ENCODE measurements at regions not wholly inside any gene's neighbourhood (a gene's known extent, or its start where the extent isn't known, plus 50 kb on each side); places are given as distances from the start of the nearest gene placed in this dataset.
"Not testable (repeated sequence)": the region's sequence is repeated elsewhere in the genome, so short reads cannot be mapped to it uniquely, and the experiment has no call there.

- ChIA-PET CTCF (no interaction called here), POLR2A (no interaction called here)
- Histone ChIP-seq H3K27me3 (replicated peaks in 1 of 2; ENCODE audit: control insufficient read depth in 2 of 2, extremely low read depth in 1 of 2, insufficient read depth in 2 of 2, low read length in 1 of 2) (peaks cover 0 to 14% of the 10 kb centered on the region in 2 experiments), H3K36me3 (ENCODE audit: control insufficient read depth in 2 of 2, extremely low read depth in 1 of 2, insufficient read depth in 1 of 2, low read length in 1 of 2) (no peaks in the 10 kb centered on the region), H3K9me3 (no peaks in the 10 kb centered on the region), H3K4me1 (ENCODE audit: control insufficient read depth in 1 of 2, extremely low read depth in 1 of 2, insufficient read depth in 2 of 2, low read length in 2 of 2) (no peaks in the 10 kb centered on the region), H3K27ac (ENCODE audit: low read length) (no peak overlapping the region), H3K4me3 (ENCODE audit: control insufficient read depth in 1 of 2, extremely low read depth in 1 of 2, low read length in 1 of 2) (no peak overlapping the region)
- WGBS (ENCODE audit: insufficient coverage), result 100% methylated on average over 2 of the region's 3 CpGs
- Mint-ChIP-seq H3K27ac (no peak overlapping the region), H3K36me3 (no peaks in the 10 kb centered on the region), H3K27me3 (peaks cover 21 to 29% of the 10 kb centered on the region in 2 donors), H3K9me3 (peaks cover 11% of the 10 kb centered on the region in 3 donors), H3K4me3 (no peak overlapping the region), H3K4me1 (no peaks in the 10 kb centered on the region)
- ATAC-seq (replicated peaks in 1 of 4) (no peak), DNase-seq (no peak)
Measured at GRCh38 chr9:88872192-88872946, 118.9 kb upstream of the S1PR3 start.

- Mint-ChIP-seq H3K9me3 (peaks cover 9 to 10% (median 9%) of the 10 kb centered on the region in 3 donors), H3K36me3 (no peaks in the 10 kb centered on the region), H3K4me3 (no peak overlapping the region), H3K4me1 (no peaks in the 10 kb centered on the region), H3K27ac (no peak overlapping the region), H3K27me3 (peaks cover 21 to 34% of the 10 kb centered on the region in 2 donors)
- H3K9me3 ChIP-seq, result no peaks in the 10 kb centered on the region
- H3K4me1 ChIP-seq (ENCODE audit: control insufficient read depth in 1 of 2, extremely low read depth in 1 of 2, insufficient read depth in 2 of 2, low read length in 2 of 2), result no peaks in the 10 kb centered on the region
- peaks cover 0 to 18% of the 10 kb centered on the region in 2 experiments for H3K27me3 ChIP-seq (replicated peaks in 1 of 2; ENCODE audit: control insufficient read depth in 2 of 2, extremely low read depth in 1 of 2, insufficient read depth in 2 of 2, low read length in 1 of 2)
- ATAC-seq (replicated peaks in 1 of 4) (no peak), DNase-seq (no peak)
- no peak overlapping the region for H3K4me3 ChIP-seq (ENCODE audit: control insufficient read depth in 1 of 2, extremely low read depth in 1 of 2, low read length in 1 of 2)
- no peaks in the 10 kb centered on the region for H3K36me3 ChIP-seq (ENCODE audit: control insufficient read depth in 2 of 2, extremely low read depth in 1 of 2, insufficient read depth in 1 of 2, low read length in 1 of 2)
- WGBS (ENCODE audit: insufficient coverage), result 74% methylated on average over 8 of the region's 10 CpGs
- H3K27ac ChIP-seq (ENCODE audit: low read length), result no peak overlapping the region
- POLR2A ChIA-PET, result no interaction called here
- CTCF ChIA-PET, result no interaction called here
Measured at GRCh38 chr9:88873635-88874034, 117.6 kb upstream of the S1PR3 start.

- no peaks in the 10 kb centered on the region for H3K36me3 Mint-ChIP-seq
- Histone ChIP-seq H3K27ac (ENCODE audit: low read length) (no peak overlapping the region), H3K4me1 (ENCODE audit: control insufficient read depth in 1 of 2, extremely low read depth in 1 of 2, insufficient read depth in 2 of 2, low read length in 2 of 2) (no peaks in the 10 kb centered on the region), H3K36me3 (ENCODE audit: control insufficient read depth in 2 of 2, extremely low read depth in 1 of 2, insufficient read depth in 1 of 2, low read length in 1 of 2) (no peaks in the 10 kb centered on the region), H3K4me3 (ENCODE audit: control insufficient read depth in 1 of 2, extremely low read depth in 1 of 2, low read length in 1 of 2) (no peak overlapping the region), H3K27me3 (replicated peaks in 1 of 2; ENCODE audit: control insufficient read depth in 2 of 2, extremely low read depth in 1 of 2, insufficient read depth in 2 of 2, low read length in 1 of 2) (peaks cover 0 to 23% of the 10 kb centered on the region in 2 experiments), H3K9me3 (no peaks in the 10 kb centered on the region)
- no peaks in the 10 kb centered on the region for H3K4me1 Mint-ChIP-seq
- ChIA-PET POLR2A (no interaction called here), CTCF (no interaction called here)
- H3K27ac Mint-ChIP-seq, result no peak overlapping the region
- 50% methylated on average over 1 of the region's 6 CpGs for WGBS (ENCODE audit: insufficient coverage)
- peaks cover 1 to 2% (median 1%) of the 10 kb centered on the region in 3 donors for H3K9me3 Mint-ChIP-seq
- DNase-seq (no peak), ATAC-seq (replicated peaks in 1 of 4) (no peak)
- peaks cover 16 to 30% of the 10 kb centered on the region in 2 donors for H3K27me3 Mint-ChIP-seq
- H3K4me3 Mint-ChIP-seq, result no peak overlapping the region
Measured at GRCh38 chr9:88874391-88874790, 116.9 kb upstream of the S1PR3 start.

GRCh38 chr9:88875400-88876120, 115.7 kb upstream of the S1PR3 start:
- ChIA-PET CTCF (interaction anchor here in 1 of 2 donors (0.7 kb wide), 1 partner anchor 34 kb away, joined by 5 read pairs; no protein-coding TSS in a partner anchor), POLR2A (no interaction called here)
- Mint-ChIP-seq H3K36me3 (no peaks in the 10 kb centered on the region), H3K4me3 (no peak overlapping the region), H3K9me3 (no peaks in the 10 kb centered on the region), H3K4me1 (no peaks in the 10 kb centered on the region), H3K27me3 (peaks cover 15 to 29% of the 10 kb centered on the region in 2 donors), H3K27ac (no peak overlapping the region)
- ATAC-seq (replicated peaks in 1 of 4), result no peak
- H3K27me3 ChIP-seq (replicated peaks in 1 of 2; ENCODE audit: control insufficient read depth in 2 of 2, extremely low read depth in 1 of 2, insufficient read depth in 2 of 2, low read length in 1 of 2), result peaks cover 0 to 26% of the 10 kb centered on the region in 2 experiments
- no peak overlapping the region for H3K27ac ChIP-seq (ENCODE audit: low read length)
- no peaks in the 10 kb centered on the region for H3K4me1 ChIP-seq (ENCODE audit: control insufficient read depth in 1 of 2, extremely low read depth in 1 of 2, insufficient read depth in 2 of 2, low read length in 2 of 2)
- H3K4me3 ChIP-seq (ENCODE audit: control insufficient read depth in 1 of 2, extremely low read depth in 1 of 2, low read length in 1 of 2), result no peak overlapping the region
- no peaks in the 10 kb centered on the region for H3K9me3 ChIP-seq
- no peak for DNase-seq
- no peaks in the 10 kb centered on the region for H3K36me3 ChIP-seq (ENCODE audit: control insufficient read depth in 2 of 2, extremely low read depth in 1 of 2, insufficient read depth in 1 of 2, low read length in 1 of 2)
- WGBS (ENCODE audit: insufficient coverage), result no CpG with 5 or more reads among the region's 3 CpGs

- H3K4me1 Mint-ChIP-seq, result peaks cover 12 to 13% (median 13%) of the 10 kb centered on the region in 3 donors
- H3K36me3 Mint-ChIP-seq, result no peaks in the 10 kb centered on the region
- H3K9me3 Mint-ChIP-seq, result peaks cover 2 to 17% (median 5%) of the 10 kb centered on the region in 3 donors
- 77% methylated on average over 8 of the region's 8 CpGs for WGBS (ENCODE audit: insufficient coverage)
- ChIA-PET POLR2A (no interaction called here), CTCF (no interaction called here)
- Histone ChIP-seq H3K36me3 (ENCODE audit: control insufficient read depth in 2 of 2, extremely low read depth in 1 of 2, insufficient read depth in 1 of 2, low read length in 1 of 2) (no peaks in the 10 kb centered on the region), H3K27ac (ENCODE audit: low read length) (no peak overlapping the region), H3K4me3 (ENCODE audit: control insufficient read depth in 1 of 2, extremely low read depth in 1 of 2, low read length in 1 of 2) (no peak overlapping the region), H3K9me3 (no peaks in the 10 kb centered on the region), H3K27me3 (replicated peaks in 1 of 2; ENCODE audit: control insufficient read depth in 2 of 2, extremely low read depth in 1 of 2, insufficient read depth in 2 of 2, low read length in 1 of 2) (peaks cover 0 to 12% of the 10 kb centered on the region in 2 experiments), H3K4me1 (ENCODE audit: control insufficient read depth in 1 of 2, extremely low read depth in 1 of 2, insufficient read depth in 2 of 2, low read length in 2 of 2) (peaks cover 0 to 2% of the 10 kb centered on the region in 2 experiments)
- peaks cover 1 to 16% of the 10 kb centered on the region in 2 donors for H3K27me3 Mint-ChIP-seq
- H3K4me3 Mint-ChIP-seq, result no peak overlapping the region
- H3K27ac Mint-ChIP-seq, result no peak overlapping the region
- DNase-seq (no peak), ATAC-seq (replicated peaks in 1 of 4) (no peak)
Measured at GRCh38 chr9:88880199-88880598, 111.1 kb upstream of the S1PR3 start.

- H3K4me3 Mint-ChIP-seq; H3K4me3 ChIP-seq (ENCODE audit: control insufficient read depth in 1 of 2, extremely low read depth in 1 of 2, low read length in 1 of 2); H3K27me3 Mint-ChIP-seq; DNase-seq; POLR2A ChIA-PET; H3K9me3 ChIP-seq; H3K36me3 ChIP-seq (ENCODE audit: control insufficient read depth in 2 of 2, extremely low read depth in 1 of 2, insufficient read depth in 1 of 2, low read length in 1 of 2); H3K36me3 Mint-ChIP-seq; H3K4me1 ChIP-seq (ENCODE audit: control insufficient read depth in 1 of 2, extremely low read depth in 1 of 2, insufficient read depth in 2 of 2, low read length in 2 of 2); H3K27ac ChIP-seq (ENCODE audit: low read length); ATAC-seq (replicated peaks in 1 of 4); H3K27ac Mint-ChIP-seq; CTCF ChIA-PET; H3K27me3 ChIP-seq (replicated peaks in 1 of 2; ENCODE audit: control insufficient read depth in 2 of 2, extremely low read depth in 1 of 2, insufficient read depth in 2 of 2, low read length in 1 of 2): not testable (repeated sequence)
- H3K9me3 Mint-ChIP-seq, result peaks cover 5 to 28% (median 8%) of the 10 kb centered on the region in 3 donors
- no CpG with 5 or more reads among the region's 1 CpG for WGBS (ENCODE audit: insufficient coverage)
- H3K4me1 Mint-ChIP-seq, result peaks cover 15 to 18% (median 15%) of the 10 kb centered on the region in 3 donors
Measured at GRCh38 chr9:88884291-88884690, 107.0 kb upstream of the S1PR3 start.

All from T-cell (primary cell).